B cell (primary cell): ENCODE measurements at regions not wholly inside any gene's neighbourhood (a gene's known extent, or its start where the extent isn't known, plus 50 kb on each side); places are given as distances from the start of the nearest gene placed in this dataset.

Source experiments
- ATAC-seq: fragments of 200-7000 bp; cut with Tn5 transposase; one replicate; pipeline ENCODE4 v1.10.0; 2021; ENCODE audit warnings: low read depth, mild to moderate bottlenecking, moderate number of reproducible peaks, moderate library complexity
- CTCF ChIA-PET: fragments of 350-600 bp; sonication (Branson Sonifier 250); formaldehyde crosslinking; loops from one replicate; lab custom pipeline; 2021; ENCODE audit warnings: antibody characterized with exemption, inconsistent platforms; lab: Charles Lee
- POLR2A ChIA-PET: fragments of 350-600 bp; sonication (Branson Sonifier 250); formaldehyde crosslinking; loops from one replicate; lab custom pipeline; 2021; ENCODE audit warnings: antibody characterized with exemption; lab: Charles Lee
- DNase-seq: peaks from one replicate; pipeline ENCODE4 v3.0.0; 2013
- H2AFZ ChIP-seq: 2 replicates; pipeline ENCODE4 v1.6.1; 2012; ENCODE audit warnings: mild to moderate bottlenecking, low read depth, low read length; ENCODE audit not compliant: insufficient read depth, poor library complexity, severe bottlenecking
- H3K27ac ChIP-seq, 2 donors: 1 replicate in 1 of 2; 2 replicates in 1 of 2; pipeline ENCODE4 v1.5.1; 2012 to 2013; ENCODE audit warnings: low read length in 2 of 2, mild to moderate bottlenecking in 2 of 2, moderate library complexity in 1 of 2
- H3K27me3 ChIP-seq, 4 experiments: fragments of 200-600 bp in 1 of 4; sonication (generic) in 1 of 4; replicated peaks in 1 of 4; 1 replicate in 2 of 4; 2 replicates in 2 of 4; pipeline versions ENCODE4 v1.6.1 to v1.7.0; 2013 to 2016; ENCODE audit warnings: low read length in 3 of 4, mild to moderate bottlenecking in 2 of 4, mixed read lengths in 1 of 4, moderate library complexity in 1 of 4; ENCODE audit not compliant: insufficient read depth in 4 of 4, control insufficient read depth in 3 of 4; ENCODE audit errors: control extremely low read depth in 1 of 4
- H3K36me3 ChIP-seq, 2 experiments: replicated peaks in 1 of 2; 1 replicate in 1 of 2; 2 replicates in 1 of 2; pipeline versions ENCODE4 v1.6.1 to v1.7.1; 2013; ENCODE audit warnings: low read length in 1 of 2; ENCODE audit not compliant: insufficient read depth in 2 of 2, control insufficient read depth in 1 of 2; ENCODE audit errors: control extremely low read depth in 1 of 2, extremely low read depth in 1 of 2
- H3K4me1 ChIP-seq, 2 donors: fragments of 200-600 bp in 1 of 2; sonication (generic) in 1 of 2; 1 replicate in 1 of 2; 2 replicates in 1 of 2; pipeline versions ENCODE4 v1.5.1 to v1.6.1; 2013 to 2017; ENCODE audit warnings: low read length in 2 of 2; ENCODE audit not compliant: control insufficient read depth in 2 of 2, insufficient read depth in 2 of 2
- H3K4me2 ChIP-seq: replicated peaks from 2 replicates; pipeline ENCODE3; 2012; ENCODE audit warnings: mild to moderate bottlenecking, low read depth, low read length; ENCODE audit not compliant: poor library complexity, severe bottlenecking
- H3K4me3 ChIP-seq, 5 experiments: fragments of 200-600 bp in 1 of 5; sonication (generic) in 1 of 5; 1 replicate in 3 of 5; 2 replicates in 2 of 5; pipeline versions ENCODE4 v1.5.1 to v1.7.0; 2011 to 2016; ENCODE audit warnings: low read length in 4 of 5, mild to moderate bottlenecking in 4 of 5, low read depth in 2 of 5, control low read depth in 1 of 5, moderate library complexity in 1 of 5; ENCODE audit not compliant: insufficient read depth in 1 of 5; ENCODE audit errors: control extremely low read depth in 1 of 5, extremely low read depth in 1 of 5
- H3K79me2 ChIP-seq: fragments of 200-600 bp; sonication (generic); one replicate; pipeline ENCODE4 v1.6.0; 2016; ENCODE audit warnings: low read length; ENCODE audit not compliant: control insufficient read depth, insufficient read depth
- H3K9ac ChIP-seq: fragments of 200-600 bp; sonication (generic); 2 replicates; pipeline ENCODE4 v1.6.1; 2017; ENCODE audit warnings: mild to moderate bottlenecking, low read length, moderate library complexity
- H3K9me3 ChIP-seq, 3 donors: one replicate each; pipeline versions ENCODE4 v1.6.1 to v1.7.1; 2013; ENCODE audit warnings: low read length in 2 of 3; ENCODE audit not compliant: control insufficient read depth in 2 of 3, insufficient read depth in 1 of 3; ENCODE audit errors: control extremely low read depth in 1 of 3
- H4K20me1 ChIP-seq: 2 replicates; pipeline ENCODE4 v1.6.0; 2012; ENCODE audit warnings: mild to moderate bottlenecking, low read length; ENCODE audit not compliant: insufficient read depth, control insufficient read depth, poor library complexity, severe bottlenecking
- H3K27ac Mint-ChIP-seq: one replicate; pipeline ENCODE4 v1.8.0; 2021; ENCODE audit warnings: mixed read lengths
- H3K27me3 Mint-ChIP-seq: one replicate; pipeline ENCODE4 v1.8.0; 2021; ENCODE audit warnings: mixed read lengths
- H3K4me1 Mint-ChIP-seq: one replicate; pipeline ENCODE4 v1.8.0; 2021; ENCODE audit warnings: mixed read lengths
- H3K4me3 Mint-ChIP-seq: one replicate; pipeline ENCODE4 v1.8.0; 2021; ENCODE audit warnings: mixed read lengths
- H3K9me3 Mint-ChIP-seq: one replicate; pipeline ENCODE4 v1.8.0; 2022; ENCODE audit warnings: mixed read lengths; ENCODE audit not compliant: insufficient read depth
- CTCF ChIP-seq: fragments of 200-600 bp; IDR thresholded peaks from one replicate; pipeline ENCODE4 v1.8.0; 2022; ENCODE audit warnings: antibody characterized with exemption, mild to moderate bottlenecking
- EZH2 ChIP-seq: IDR thresholded peaks from 2 replicates; pipeline ENCODE4 v1.6.1; 2012; ENCODE audit warnings: borderline replicate concordance, low read depth, mild to moderate bottlenecking, moderate library complexity, low read length; ENCODE audit not compliant: insufficient read depth, poor library complexity, severe bottlenecking
- WGBS: methylation state at CpG from one replicate; pipeline ENCODE4 v1.1.5; 2013; ENCODE audit warnings: missing lambda C conversion rate; ENCODE audit not compliant: insufficient coverage; 5-methylcytosine and 5-hydroxymethylcytosine counted together
- intact Hi-C: fragments of 100-400 bp; cut with micrococcal nuclease; formaldehyde crosslinking; loops from one replicate; pipeline ENCODE4 v1.10.0; 2022

- Histone ChIP-seq H3K4me2 (no peak overlapping the region), H3K27ac (no peak overlapping the region), H3K9ac (no peak overlapping the region), H3K9me3 (peaks cover 0 to 25% (median 18%) of the 10 kb centered on the region in 3 donors), H3K27me3 (no peaks in the 10 kb centered on the region), H3K4me3 (no peak overlapping the region), H3K4me1 (no peaks in the 10 kb centered on the region), H3K36me3 (peaks cover 0 to 3% of the 10 kb centered on the region in 2 experiments), H3K79me2 (no peaks in the 10 kb centered on the region), H4K20me1 (no peaks in the 10 kb centered on the region), H2AFZ (no peak overlapping the region)
- CTCF ChIA-PET, result no interaction called here
- Mint-ChIP-seq H3K4me1 (no peaks in the 10 kb centered on the region), H3K27me3 (no peaks in the 10 kb centered on the region), H3K9me3 (peaks cover 16% of the 10 kb centered on the region), H3K27ac (no peak overlapping the region), H3K4me3 (no peak overlapping the region)
- POLR2A ChIA-PET, result no interaction called here
- no peak for DNase-seq
- ATAC-seq, result no peak
- WGBS, result 95% methylated on average over 4 of the region's 4 CpGs
- no peak for TF ChIP-seq CTCF
- TF ChIP-seq EZH2, result no peak
- intact Hi-C loops, result no loop called here
Measured at GRCh38 chr12:46604684-46605083, 221.1 kb downstream of the SLC38A4 start.

GRCh38 chr12:46603776-46604456, 221.9 kb downstream of the SLC38A4 start:
- no peak for DNase-seq
- TF ChIP-seq CTCF (no peak), EZH2 (no peak)
- Histone ChIP-seq H4K20me1 (no peaks in the 10 kb centered on the region), H3K36me3 (peaks cover 0 to 3% of the 10 kb centered on the region in 2 experiments), H3K27ac (no peak overlapping the region), H3K79me2 (no peaks in the 10 kb centered on the region), H3K9ac (no peak overlapping the region), H3K4me3 (no peak overlapping the region), H3K4me2 (no peak overlapping the region), H3K9me3 (peaks cover 0 to 25% (median 18%) of the 10 kb centered on the region in 3 donors), H3K27me3 (no peaks in the 10 kb centered on the region), H2AFZ (no peak overlapping the region), H3K4me1 (no peaks in the 10 kb centered on the region)
- no peak overlapping the region for H3K27ac Mint-ChIP-seq
- POLR2A ChIA-PET, result no interaction called here
- H3K4me1 Mint-ChIP-seq, result no peaks in the 10 kb centered on the region
- peaks cover 19% of the 10 kb centered on the region for H3K9me3 Mint-ChIP-seq
- no peak overlapping the region for H3K4me3 Mint-ChIP-seq
- intact Hi-C loops, result no loop called here
- no peak for ATAC-seq
- CTCF ChIA-PET, result no interaction called here
- 95% methylated on average over 3 of the region's 3 CpGs for WGBS
- no peaks in the 10 kb centered on the region for H3K27me3 Mint-ChIP-seq
